Ovary (tissue), 7 donors: ENCODE measurements at regions not wholly inside any gene's neighbourhood (a gene's known extent, or its start where the extent isn't known, plus 50 kb on each side); places are given as distances from the start of the nearest gene placed in this dataset.
"Not testable (repeated sequence)": the region's sequence is repeated elsewhere in the genome, so short reads cannot be mapped to it uniquely, and the experiment has no call there.

Experiments used
- DNase-seq, 5 donors: peaks; one replicate each; pipeline ENCODE4 v3.0.0-alpha.2; 2019 to 2020
- H3K27ac ChIP-seq, 2 donors: fragments of 200-600 bp; one replicate each; pipeline versions ENCODE4 v1.5.1 to v1.8.0; 2019 to 2022
- H3K27me3 ChIP-seq: fragments of 200-600 bp; one replicate; pipeline ENCODE4 v1.8.0; 2022
- H3K36me3 ChIP-seq: fragments of 200-600 bp; sonication (generic); one replicate; pipeline ENCODE4 v1.5.1; 2019
- H3K4me1 ChIP-seq: one replicate; pipeline ENCODE4 v1.8.1; 2013; ENCODE audit warnings: mild to moderate bottlenecking, moderate library complexity; ENCODE audit not compliant: insufficient read depth
- H3K4me3 ChIP-seq: fragments of 200-600 bp; sonication (generic); one replicate; pipeline ENCODE4 v1.5.1; 2017
- H3K9me3 ChIP-seq, 2 donors: fragments of 200-600 bp in 1 of 2; sonication (generic) in 1 of 2; one replicate each; pipeline versions ENCODE4 v1.5.1 to v1.8.1; 2013 to 2019; ENCODE audit warnings: mild to moderate bottlenecking in 1 of 2, moderate library complexity in 1 of 2
- EP300 ChIP-seq: sonication (generic); formaldehyde crosslinking; IDR thresholded peaks from one replicate; pipeline ENCODE4 v1.6.1; 2017; ENCODE audit warnings: antibody characterized with exemption
- POLR2A ChIP-seq: fragments of 450-650 bp; IDR thresholded peaks from one replicate; pipeline ENCODE4 v1.6.1; 2017; ENCODE audit warnings: antibody characterized with exemption, mild to moderate bottlenecking, moderate library complexity
- WGBS, 3 donors: extraction: QIAGEN DNeasy Blood & Tissue Kit in 1 of 3; methylation state at CpG; one replicate each; pipeline versions ENCODE4 v1.1.5 to v1.1.7; 2013 to 2017; 5-methylcytosine and 5-hydroxymethylcytosine counted together
- intact Hi-C, 4 donors: fragments of 100-400 bp; cut with DNase I; formaldehyde crosslinking; loops; one replicate each; pipeline versions ENCODE4 v1.11.0 to v1.15.1; 2022 to 2023
- TF ChIP-seq, protein P1 (sequence below), 3 donors: fragments of 450-650 bp in 2 of 3; fragments of 200-600 bp in 1 of 3; IDR thresholded peaks; one replicate each; pipeline versions ENCODE4 v1.5.1 to v1.8.0; 2016 to 2022; ENCODE audit warnings: antibody characterized with exemption in 3 of 3, mild to moderate bottlenecking in 1 of 3
- donor health status: DM: no; HTN: no; CAD: no; lungs with moderate emphysema.
- donor health status: DM: no; HTN: no; CAD: no.
- donor health status: Bipolar disorder and iron deficiency.
- donor health status: DM: no; HTN: no; CAD: no.
- donor health status: DM: yes; HTN: yes; CAD: no.

- Histone ChIP-seq H3K4me1 (no peaks in the 10 kb centered on the region), H3K9me3 (no peaks in the 10 kb centered on the region), H3K27me3 (no peaks in the 10 kb centered on the region), H3K4me3 (no peak overlapping the region), H3K36me3 (no peaks in the 10 kb centered on the region), H3K27ac (no peak overlapping the region)
- WGBS, 3 donors: 72 to 81% (median 80%) methylated on average over 2 of the region's 2 CpGs
- DNase-seq: no peak
- TF ChIP-seq, protein P1, sequence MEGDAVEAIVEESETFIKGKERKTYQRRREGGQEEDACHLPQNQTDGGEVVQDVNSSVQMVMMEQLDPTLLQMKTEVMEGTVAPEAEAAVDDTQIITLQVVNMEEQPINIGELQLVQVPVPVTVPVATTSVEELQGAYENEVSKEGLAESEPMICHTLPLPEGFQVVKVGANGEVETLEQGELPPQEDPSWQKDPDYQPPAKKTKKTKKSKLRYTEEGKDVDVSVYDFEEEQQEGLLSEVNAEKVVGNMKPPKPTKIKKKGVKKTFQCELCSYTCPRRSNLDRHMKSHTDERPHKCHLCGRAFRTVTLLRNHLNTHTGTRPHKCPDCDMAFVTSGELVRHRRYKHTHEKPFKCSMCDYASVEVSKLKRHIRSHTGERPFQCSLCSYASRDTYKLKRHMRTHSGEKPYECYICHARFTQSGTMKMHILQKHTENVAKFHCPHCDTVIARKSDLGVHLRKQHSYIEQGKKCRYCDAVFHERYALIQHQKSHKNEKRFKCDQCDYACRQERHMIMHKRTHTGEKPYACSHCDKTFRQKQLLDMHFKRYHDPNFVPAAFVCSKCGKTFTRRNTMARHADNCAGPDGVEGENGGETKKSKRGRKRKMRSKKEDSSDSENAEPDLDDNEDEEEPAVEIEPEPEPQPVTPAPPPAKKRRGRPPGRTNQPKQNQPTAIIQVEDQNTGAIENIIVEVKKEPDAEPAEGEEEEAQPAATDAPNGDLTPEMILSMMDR (IDR thresholded peaks at IDR 0.05): no peak
- TF ChIP-seq EP300 (no peak), POLR2A (no peak)
- intact Hi-C loops: no loop called here
Observed at GRCh38 chr16:64077242-64077641, 1044.6 kb downstream of the CDH11 start.

GRCh38 chr16:64074706-64075105 is 1047.2 kb downstream of the CDH11 start:
- 11 to 18% (median 11%) methylated on average over 3 of the region's 3 CpGs for WGBS, 3 donors
- TF ChIP-seq, protein P1 (IDR thresholded peaks at IDR 0.05): no peak
- TF ChIP-seq EP300: no peak
- no peak for DNase-seq
- intact Hi-C loops: no loop called here
- Histone ChIP-seq H3K27me3 (no peaks in the 10 kb centered on the region), H3K9me3 (no peaks in the 10 kb centered on the region), H3K27ac (no peak overlapping the region), H3K4me1 (no peaks in the 10 kb centered on the region), H3K36me3 (no peaks in the 10 kb centered on the region), H3K4me3 (no peak overlapping the region)

GRCh38 chr16:64072131-64072730 is 1049.6 kb downstream of the CDH11 start:
- H3K9me3 ChIP-seq, intact Hi-C loops, DNase-seq, H3K36me3 ChIP-seq, H3K27ac ChIP-seq, H3K4me3 ChIP-seq, H3K4me1 ChIP-seq, H3K27me3 ChIP-seq: not testable (repeated sequence)
- WGBS, 3 donors: 95 to 99% (median 97%) methylated on average over 30 to 34 of the region's 34 CpGs

DNA sequence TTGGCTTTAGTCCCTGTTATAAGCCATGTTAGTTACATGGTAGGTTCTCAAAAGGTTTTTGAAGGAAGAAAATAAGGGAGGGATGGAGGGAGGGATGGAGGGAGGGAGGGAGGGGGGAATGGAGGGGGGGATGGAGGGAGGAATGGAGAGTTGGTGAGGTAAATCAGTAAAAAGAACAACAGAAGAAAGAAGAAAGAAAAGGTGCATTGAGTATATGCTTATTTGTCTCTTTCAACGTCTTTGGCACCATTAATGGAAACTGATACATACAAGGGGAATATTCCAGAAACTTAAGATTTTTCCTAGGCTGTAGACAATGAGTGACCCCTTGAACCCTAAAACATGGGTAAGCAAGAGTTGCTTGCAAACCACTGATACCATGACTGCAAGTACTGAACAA is 1056.3 kb downstream of the CDH11 start:
- Histone ChIP-seq H3K27me3 (no peaks in the 10 kb centered on the region), H3K27ac (no peak overlapping the region), H3K4me1 (no peaks in the 10 kb centered on the region), H3K36me3 (no peaks in the 10 kb centered on the region), H3K4me3 (no peak overlapping the region), H3K9me3 (no peaks in the 10 kb centered on the region)
- TF ChIP-seq, protein P1 (IDR thresholded peaks at IDR 0.05): no peak
- TF ChIP-seq POLR2A (no peak), EP300 (no peak)
- WGBS, 3 donors: 90 to 95% (median 94%) methylated on average over 1 of the region's 1 CpG
- no peak for DNase-seq
- intact Hi-C loops: no loop called here

GRCh38 chr16:64061621-64062020 is 1060.2 kb downstream of the CDH11 start:
- 85 to 95% (median 90%) methylated on average over 1 of the region's 1 CpG for WGBS, 3 donors
- TF ChIP-seq POLR2A (no peak), EP300 (no peak)
- TF ChIP-seq, protein P1 (IDR thresholded peaks at IDR 0.05): no peak
- Histone ChIP-seq H3K27ac (no peak overlapping the region), H3K4me3 (no peak overlapping the region), H3K27me3 (no peaks in the 10 kb centered on the region), H3K9me3 (no peaks in the 10 kb centered on the region), H3K4me1 (no peaks in the 10 kb centered on the region), H3K36me3 (no peaks in the 10 kb centered on the region)
- intact Hi-C loops: no loop called here
- no peak for DNase-seq
